ENCODE measurements at regions not wholly inside any gene's neighbourhood (a gene's known extent, or its start where the extent isn't known, plus 50 kb on each side); places are given as distances from the start of the nearest gene placed in this dataset.

- Histone ChIP-seq H3K27ac (no peak overlapping the region), H3K9me3 (no peaks in the 10 kb centered on the region), H3K4me3 (no peak overlapping the region), H3K4me1 (peaks cover 0 to 31% (median 21%) of the 10 kb centered on the region in 12 donors), H3K27me3 (no peaks in the 10 kb centered on the region), H3K36me3 (peaks cover 0 to 54% (median 50%) of the 10 kb centered on the region in 9 donors)
- DNase-seq (no peak), ATAC-seq (no peak)
- 80 to 85% (median 84%) methylated on average over 12 to 14 of the region's 14 CpGs for WGBS, 4 donors
- intact Hi-C loops (cut with DNase I) = loop anchor here in 3 of 10 donors (5.0 to 10.0 kb wide), 4 partner anchors 94 to 356 kb away; partner anchors contain the start of genes ZNF746 (in 1 of the 3), ZNF783 (in 1 of the 3) and ZNF862 (in 1 of the 3)
- TF ChIP-seq POLR2A (IDR thresholded peaks at IDR 0.05) = no peak
- no peak for TF ChIP-seq CTCF (IDR thresholded peaks at IDR 0.05)
These were observed 123.4 kb upstream of the ZNF746 start for GRCh38 chr7:149620961-149621360.

- no peak overlapping the region for H3K4me3 ChIP-seq
- H3K27me3 ChIP-seq = no peaks in the 10 kb centered on the region
- peaks cover 0 to 12% (median 3%) of the 10 kb centered on the region in 12 donors for H3K4me1 ChIP-seq
- no peak overlapping the region for H3K27ac ChIP-seq
- H3K9me3 ChIP-seq = no peaks in the 10 kb centered on the region
- intact Hi-C loops (cut with DNase I) = no loop called here
- DNase-seq (no peak), ATAC-seq (peak in 1 of 4 donors; percentile 27)
- TF ChIP-seq CTCF (IDR thresholded peaks at IDR 0.05) (no peak), POLR2A (IDR thresholded peaks at IDR 0.05) (no peak)
- H3K36me3 ChIP-seq = peaks cover 0 to 94% (median 90%) of the 10 kb centered on the region in 9 donors
- WGBS, 4 donors = 52 to 66% (median 61%) methylated on average over 8 of the region's 8 CpGs
These were observed 119.3 kb upstream of the ZNF746 start for GRCh38 chr7:149616898-149617297.

GRCh38 chr7:149615690-149616270 lies 118.2 kb upstream of the ZNF746 start:
- Histone ChIP-seq H3K36me3 (peaks cover 0 to 100% (median 97%) of the 10 kb centered on the region in 9 donors), H3K4me1 (peaks cover 0 to 16% (median 3%) of the 10 kb centered on the region in 12 donors), H3K27me3 (no peaks in the 10 kb centered on the region), H3K4me3 (no peak overlapping the region), H3K27ac (no peak overlapping the region), H3K9me3 (no peaks in the 10 kb centered on the region)
- peak in 5 of 12 donors; percentile 4 to 35 (median 30) for TF ChIP-seq CTCF (IDR thresholded peaks at IDR 0.05)
- TF ChIP-seq POLR2A (IDR thresholded peaks at IDR 0.05) = no peak
- peak in 3 of 5 donors; percentile 21 to 64 (median 50) for DNase-seq
- WGBS, 4 donors = 54 to 68% (median 60%) methylated on average over 13 of the region's 13 CpGs
- ATAC-seq = peak; percentile 59 to 81 (median 77)
- intact Hi-C loops (cut with DNase I) = no loop called here

- DNase-seq = peak in 1 of 5 donors; percentile 28
- H3K4me1 ChIP-seq = peaks cover 0 to 16% (median 6%) of the 10 kb centered on the region in 12 donors
- no peak overlapping the region for H3K4me3 ChIP-seq
- no peaks in the 10 kb centered on the region for H3K9me3 ChIP-seq
- H3K27ac ChIP-seq = peak overlapping the region in 1 of 12 donors; percentile 1
- TF ChIP-seq POLR2A (IDR thresholded peaks at IDR 0.05) (no peak), CTCF (IDR thresholded peaks at IDR 0.05) (no peak)
- peak; percentile 70 to 82 (median 73) for ATAC-seq
- 60 to 67% (median 64%) methylated on average over 4 of the region's 4 CpGs for WGBS, 4 donors
- peaks cover 0 to 97% (median 81%) of the 10 kb centered on the region in 9 donors for H3K36me3 ChIP-seq
- H3K27me3 ChIP-seq = no peaks in the 10 kb centered on the region
- intact Hi-C loops (cut with DNase I) = no loop called here
These were observed 112.9 kb upstream of the ZNF746 start for GRCh38 chr7:149610441-149611011.
